GM12878 (cell line): ENCODE measurements at regions not wholly inside any gene's neighbourhood (a gene's known extent, or its start where the extent isn't known, plus 50 kb on each side); places are given as distances from the start of the nearest gene placed in this dataset.

Experiments
- MYC ChIP-seq: IDR thresholded peaks from 2 replicates; pipeline ENCODE4 v1.6.1; 2011; ENCODE audit warnings: mild to moderate bottlenecking, low read length, moderate library complexity, inconsistent platforms; ENCODE audit not compliant: insufficient read depth, insufficient replicate concordance, insufficient read length, severe bottlenecking
- REST ChIP-seq: IDR thresholded peaks from 2 replicates; pipeline ENCODE4 v1.6.1; 2012; ENCODE audit warnings: mild to moderate bottlenecking, low read depth, low read length
- YY1 ChIP-seq: IDR thresholded peaks from 2 replicates; pipeline ENCODE4 v1.6.1; 2011; ENCODE audit warnings: low read depth, mild to moderate bottlenecking, low read length

- no peak for TF ChIP-seq REST
- no peak for TF ChIP-seq YY1
- TF ChIP-seq MYC, result no peak
These were observed 203.9 kb upstream of the RGPD4 start for GRCh38 chr2:107622741-107623310.
